ENCODE measurements at regions not wholly inside any gene's neighbourhood (a gene's known extent, or its start where the extent isn't known, plus 50 kb on each side); places are given as distances from the start of the nearest gene placed in this dataset.

- DNase-seq (ENCODE audit: extremely low read depth, low read depth), result no peak
- no peak overlapping the region for H3K4me3 ChIP-seq (replicated peaks; ENCODE audit: low read depth, low read length)
Measured at GRCh38 chr7:155204744-155205367, 92.8 kb upstream of the INSIG1 start.

GRCh38 chr7:155205368-155206317 lies 92.0 kb upstream of the INSIG1 start:
- no peak for TF ChIP-seq CTCF (IDR thresholded peaks at IDR 0.05; ENCODE audit: low read depth, low read length, missing control alignments)
- DNase-seq (ENCODE audit: extremely low read depth, low read depth), result peak; percentile 98
- peak overlapping the region; percentile 21 for H3K4me3 ChIP-seq (replicated peaks; ENCODE audit: low read depth, low read length)

More at GRCh38 chr7:155204744-155205367, 92.8 kb upstream of the INSIG1 start:
- no peak for TF ChIP-seq CTCF (IDR thresholded peaks at IDR 0.05; ENCODE audit: low read depth, low read length, missing control alignments)

- peak; percentile 69 for DNase-seq (ENCODE audit: extremely low read depth, low read depth)
- peak overlapping the region; percentile 21 for H3K4me3 ChIP-seq (replicated peaks; ENCODE audit: low read depth, low read length)
Measured at GRCh38 chr7:155206318-155207020, 91.2 kb upstream of the INSIG1 start.

GRCh38 chr7:155207326-155208002 lies 90.2 kb upstream of the INSIG1 start:
- no peak overlapping the region for H3K4me3 ChIP-seq (replicated peaks; ENCODE audit: low read depth, low read length)
- no peak for TF ChIP-seq CTCF (IDR thresholded peaks at IDR 0.05; ENCODE audit: low read depth, low read length, missing control alignments)
- DNase-seq (ENCODE audit: extremely low read depth, low read depth), result no peak

More at GRCh38 chr7:155206318-155207020, 91.2 kb upstream of the INSIG1 start:
- TF ChIP-seq CTCF (IDR thresholded peaks at IDR 0.05; ENCODE audit: low read depth, low read length, missing control alignments), result no peak

- TF ChIP-seq CTCF (IDR thresholded peaks at IDR 0.05; ENCODE audit: low read depth, low read length, missing control alignments), result no peak
- no peak for DNase-seq (ENCODE audit: extremely low read depth, low read depth)
- no peak overlapping the region for H3K4me3 ChIP-seq (replicated peaks; ENCODE audit: low read depth, low read length)
Measured at GRCh38 chr7:155208681-155209477, 88.8 kb upstream of the INSIG1 start.

All from HFF-Myc (cell line).